ENCODE measurements at regions not wholly inside any gene's neighbourhood (a gene's known extent, or its start where the extent isn't known, plus 50 kb on each side); places are given as distances from the start of the nearest gene placed in this dataset.

GRCh38 chr11:28932940-28933339, 824.8 kb downstream of the METTL15 start:
- H3K27me3 ChIP-seq = no peaks in the 10 kb centered on the region
- no peaks in the 10 kb centered on the region for H3K36me3 ChIP-seq
- TF ChIP-seq CTCF (IDR thresholded peaks at IDR 0.05; ENCODE audit: low read depth, low read length) = no peak
- H3K9me3 ChIP-seq = no peaks in the 10 kb centered on the region
- no peak for DNase-seq
- no peak overlapping the region for H3K4me3 ChIP-seq (ENCODE audit: low read depth, low read length)
- no peaks in the 10 kb centered on the region for H3K4me1 ChIP-seq

GRCh38 chr11:28924004-28924403, 815.8 kb downstream of the METTL15 start:
- Histone ChIP-seq H3K4me1 (no peaks in the 10 kb centered on the region), H3K9me3 (no peaks in the 10 kb centered on the region), H3K36me3 (no peaks in the 10 kb centered on the region), H3K27me3 (no peaks in the 10 kb centered on the region), H3K4me3 (ENCODE audit: low read depth, low read length) (no peak overlapping the region)
- TF ChIP-seq CTCF (IDR thresholded peaks at IDR 0.05; ENCODE audit: low read depth, low read length) = no peak
- DNase-seq = no peak

- Histone ChIP-seq H3K4me1 (no peaks in the 10 kb centered on the region), H3K27me3 (no peaks in the 10 kb centered on the region), H3K36me3 (no peaks in the 10 kb centered on the region), H3K4me3 (ENCODE audit: low read depth, low read length) (no peak overlapping the region), H3K9me3 (no peaks in the 10 kb centered on the region)
- TF ChIP-seq CTCF (IDR thresholded peaks at IDR 0.05; ENCODE audit: low read depth, low read length) = no peak
- no peak for DNase-seq
Measured at GRCh38 chr11:28922386-28922981, 814.3 kb downstream of the METTL15 start.

GRCh38 chr11:28919194-28919593, 811.0 kb downstream of the METTL15 start:
- no peaks in the 10 kb centered on the region for H3K4me1 ChIP-seq
- TF ChIP-seq CTCF (IDR thresholded peaks at IDR 0.05; ENCODE audit: low read depth, low read length) = no peak
- no peaks in the 10 kb centered on the region for H3K9me3 ChIP-seq
- no peaks in the 10 kb centered on the region for H3K36me3 ChIP-seq
- DNase-seq = no peak
- H3K4me3 ChIP-seq (ENCODE audit: low read depth, low read length) = no peak overlapping the region
- H3K27me3 ChIP-seq = no peaks in the 10 kb centered on the region

- no peaks in the 10 kb centered on the region for H3K9me3 ChIP-seq
- H3K4me3 ChIP-seq (ENCODE audit: low read depth, low read length) = no peak overlapping the region
- DNase-seq = peak; percentile 34
- H3K4me1 ChIP-seq = no peaks in the 10 kb centered on the region
- no peak for TF ChIP-seq CTCF (IDR thresholded peaks at IDR 0.05; ENCODE audit: low read depth, low read length)
- H3K36me3 ChIP-seq = no peaks in the 10 kb centered on the region
- no peaks in the 10 kb centered on the region for H3K27me3 ChIP-seq
Measured at GRCh38 chr11:28913883-28914282, 805.7 kb downstream of the METTL15 start.

- H3K9me3 ChIP-seq = no peaks in the 10 kb centered on the region
- H3K36me3 ChIP-seq = no peaks in the 10 kb centered on the region
- no peaks in the 10 kb centered on the region for H3K4me1 ChIP-seq
- no peaks in the 10 kb centered on the region for H3K27me3 ChIP-seq
- no peak for TF ChIP-seq CTCF (IDR thresholded peaks at IDR 0.05; ENCODE audit: low read depth, low read length)
- no peak overlapping the region for H3K4me3 ChIP-seq (ENCODE audit: low read depth, low read length)
- DNase-seq = no peak
Measured at GRCh38 chr11:28911829-28912228, 803.6 kb downstream of the METTL15 start.

All from BE2C (cell line).